PFSK-1 (cell line): ENCODE measurements at regions not wholly inside any gene's neighbourhood (a gene's known extent, or its start where the extent isn't known, plus 50 kb on each side); places are given as distances from the start of the nearest gene placed in this dataset.

Experiments
- FOXP2 ChIP-seq: optimal IDR thresholded peaks from 2 replicates; pipeline ENCODE3; 2011; ENCODE audit warnings: borderline replicate concordance, control low read depth, inconsistent platforms; ENCODE audit not compliant: insufficient read depth; ENCODE audit errors: extremely low read length, extremely low read depth
- POLR2AphosphoS5 ChIP-seq: IDR thresholded peaks from 2 replicates; pipeline ENCODE4 v1.6.1; 2012; ENCODE audit warnings: low read depth, mild to moderate bottlenecking, control low read depth, low read length, moderate library complexity
- SIN3A ChIP-seq: IDR thresholded peaks from 2 replicates; pipeline ENCODE4 v1.6.1; 2012; ENCODE audit warnings: mild to moderate bottlenecking, low read length, moderate library complexity, borderline replicate concordance; ENCODE audit not compliant: insufficient read depth
- TAF1 ChIP-seq: IDR thresholded peaks from 2 replicates; pipeline ENCODE4 v1.6.1; 2012; ENCODE audit warnings: low read length, control low read depth, borderline replicate concordance; ENCODE audit not compliant: insufficient read depth
- TF ChIP-seq, protein P1 (sequence below), 2 experiments: IDR thresholded peaks; 2 replicates each; pipeline versions ENCODE4 v1.6.1 to v1.8.0; 2011 to 2012; ENCODE audit warnings: low read depth in 2 of 2, low read length in 2 of 2, control low read depth in 1 of 2, inconsistent platforms in 1 of 2, mild to moderate bottlenecking in 1 of 2, moderate library complexity in 1 of 2; ENCODE audit not compliant: insufficient read depth in 1 of 2

DNA sequence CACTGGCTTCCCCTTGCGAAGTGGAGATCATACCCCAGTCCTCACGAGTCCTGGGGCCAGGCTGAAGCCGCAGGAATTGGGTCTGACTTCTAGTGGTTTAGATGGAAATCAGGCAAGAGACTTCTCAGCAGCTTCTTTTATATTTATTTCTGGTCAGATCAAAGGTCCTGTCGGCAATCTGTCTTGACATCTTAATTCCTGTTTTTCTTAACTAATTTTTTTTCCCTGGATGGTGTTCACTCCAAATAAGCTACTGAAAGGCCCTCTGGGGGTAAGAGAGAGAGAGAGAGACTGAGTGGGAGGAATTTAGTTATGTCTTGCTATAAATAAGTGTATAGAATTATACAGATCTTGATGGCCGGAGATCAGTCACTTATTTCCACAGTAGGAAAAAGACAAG is 698.7 kb upstream of the TBX3 start:
- TF ChIP-seq, protein P1, sequence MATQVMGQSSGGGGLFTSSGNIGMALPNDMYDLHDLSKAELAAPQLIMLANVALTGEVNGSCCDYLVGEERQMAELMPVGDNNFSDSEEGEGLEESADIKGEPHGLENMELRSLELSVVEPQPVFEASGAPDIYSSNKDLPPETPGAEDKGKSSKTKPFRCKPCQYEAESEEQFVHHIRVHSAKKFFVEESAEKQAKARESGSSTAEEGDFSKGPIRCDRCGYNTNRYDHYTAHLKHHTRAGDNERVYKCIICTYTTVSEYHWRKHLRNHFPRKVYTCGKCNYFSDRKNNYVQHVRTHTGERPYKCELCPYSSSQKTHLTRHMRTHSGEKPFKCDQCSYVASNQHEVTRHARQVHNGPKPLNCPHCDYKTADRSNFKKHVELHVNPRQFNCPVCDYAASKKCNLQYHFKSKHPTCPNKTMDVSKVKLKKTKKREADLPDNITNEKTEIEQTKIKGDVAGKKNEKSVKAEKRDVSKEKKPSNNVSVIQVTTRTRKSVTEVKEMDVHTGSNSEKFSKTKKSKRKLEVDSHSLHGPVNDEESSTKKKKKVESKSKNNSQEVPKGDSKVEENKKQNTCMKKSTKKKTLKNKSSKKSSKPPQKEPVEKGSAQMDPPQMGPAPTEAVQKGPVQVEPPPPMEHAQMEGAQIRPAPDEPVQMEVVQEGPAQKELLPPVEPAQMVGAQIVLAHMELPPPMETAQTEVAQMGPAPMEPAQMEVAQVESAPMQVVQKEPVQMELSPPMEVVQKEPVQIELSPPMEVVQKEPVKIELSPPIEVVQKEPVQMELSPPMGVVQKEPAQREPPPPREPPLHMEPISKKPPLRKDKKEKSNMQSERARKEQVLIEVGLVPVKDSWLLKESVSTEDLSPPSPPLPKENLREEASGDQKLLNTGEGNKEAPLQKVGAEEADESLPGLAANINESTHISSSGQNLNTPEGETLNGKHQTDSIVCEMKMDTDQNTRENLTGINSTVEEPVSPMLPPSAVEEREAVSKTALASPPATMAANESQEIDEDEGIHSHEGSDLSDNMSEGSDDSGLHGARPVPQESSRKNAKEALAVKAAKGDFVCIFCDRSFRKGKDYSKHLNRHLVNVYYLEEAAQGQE (IDR thresholded peaks at IDR 0.05; ENCODE audit: insufficient read depth in 1 of 2, low read depth in 2 of 2, low read length in 2 of 2) = no peak
- no peak for TF ChIP-seq TAF1
- TF ChIP-seq FOXP2 = no peak
- no peak for TF ChIP-seq SIN3A
- no peak for TF ChIP-seq POLR2AphosphoS5

DNA sequence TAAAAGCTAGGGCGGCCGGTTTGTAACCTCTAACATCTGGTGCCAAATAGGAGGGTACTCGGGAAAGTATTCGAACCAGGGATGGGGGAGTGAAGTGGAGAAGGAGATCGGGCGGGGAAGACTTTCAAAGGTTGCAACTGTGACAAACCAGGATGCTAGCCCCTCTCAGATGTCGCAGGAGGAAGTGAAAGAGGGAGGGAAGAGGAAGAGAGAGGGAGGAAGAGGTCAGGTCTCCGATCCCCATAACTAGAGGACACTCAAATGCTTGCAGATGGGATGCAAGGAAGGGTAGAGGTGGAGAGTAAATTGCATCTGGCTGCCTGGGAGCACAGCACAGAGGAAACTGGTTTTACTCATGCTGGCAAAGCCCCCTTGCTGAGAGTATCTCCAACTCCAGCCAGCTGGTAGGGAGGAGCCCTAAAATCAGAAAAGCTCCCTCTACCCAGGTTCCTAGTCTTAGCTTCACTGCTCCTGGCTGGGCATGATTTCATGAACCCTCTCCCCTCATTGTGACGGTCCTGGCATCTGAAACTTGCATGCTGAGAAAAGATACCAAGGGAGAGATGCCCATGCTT is 696.7 kb upstream of the TBX3 start:
- TF ChIP-seq SIN3A (no peak), FOXP2 (no peak), POLR2AphosphoS5 (no peak), TAF1 (no peak)
- TF ChIP-seq, protein P1 (IDR thresholded peaks at IDR 0.05; ENCODE audit: insufficient read depth in 1 of 2, low read depth in 2 of 2, low read length in 2 of 2) = no peak

DNA sequence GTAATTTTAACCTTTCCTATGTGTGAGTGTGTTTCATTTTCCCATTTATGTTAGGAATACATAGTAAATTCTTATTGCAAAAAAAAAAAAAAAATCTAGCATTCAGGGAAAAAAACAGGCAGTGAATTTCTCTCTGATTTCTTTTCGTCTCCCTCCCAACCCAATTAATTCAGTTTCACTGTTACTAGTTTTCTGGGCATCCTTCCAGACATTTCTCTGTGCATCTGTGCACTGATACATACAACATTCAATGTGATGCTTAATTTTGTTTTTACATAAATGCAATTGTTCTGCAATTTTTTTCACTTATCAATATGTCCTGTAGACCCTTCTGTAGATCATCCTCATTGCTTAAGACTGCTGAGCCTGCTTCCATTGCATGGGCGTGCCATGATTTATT is 694.3 kb upstream of the TBX3 start:
- TF ChIP-seq SIN3A (no peak), TAF1 (no peak), FOXP2 (no peak), POLR2AphosphoS5 (no peak)
- TF ChIP-seq, protein P1 (IDR thresholded peaks at IDR 0.05; ENCODE audit: insufficient read depth in 1 of 2, low read depth in 2 of 2, low read length in 2 of 2) = no peak

DNA sequence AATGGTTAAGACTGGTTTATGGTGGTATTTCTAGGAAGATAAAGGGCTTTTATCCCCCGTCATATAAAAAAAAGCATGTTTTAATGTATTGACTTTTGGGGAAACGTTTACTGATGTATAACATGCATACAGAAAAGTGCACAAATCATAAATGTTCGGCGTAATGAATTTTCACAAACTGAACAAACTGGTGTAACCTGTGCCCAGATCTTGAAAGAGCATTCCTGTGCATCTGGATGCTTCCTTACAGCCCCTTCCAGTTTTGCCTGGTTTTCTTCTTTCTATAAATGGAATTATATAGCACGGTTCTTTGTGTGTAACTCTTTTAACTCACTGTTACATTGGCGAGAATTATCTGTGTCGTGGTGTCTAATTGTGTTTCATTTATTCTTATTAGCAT is 693.8 kb upstream of the TBX3 start:
- TF ChIP-seq FOXP2 (no peak), TAF1 (no peak), POLR2AphosphoS5 (no peak), SIN3A (no peak)
- TF ChIP-seq, protein P1 (IDR thresholded peaks at IDR 0.05; ENCODE audit: insufficient read depth in 1 of 2, low read depth in 2 of 2, low read length in 2 of 2) = no peak

DNA sequence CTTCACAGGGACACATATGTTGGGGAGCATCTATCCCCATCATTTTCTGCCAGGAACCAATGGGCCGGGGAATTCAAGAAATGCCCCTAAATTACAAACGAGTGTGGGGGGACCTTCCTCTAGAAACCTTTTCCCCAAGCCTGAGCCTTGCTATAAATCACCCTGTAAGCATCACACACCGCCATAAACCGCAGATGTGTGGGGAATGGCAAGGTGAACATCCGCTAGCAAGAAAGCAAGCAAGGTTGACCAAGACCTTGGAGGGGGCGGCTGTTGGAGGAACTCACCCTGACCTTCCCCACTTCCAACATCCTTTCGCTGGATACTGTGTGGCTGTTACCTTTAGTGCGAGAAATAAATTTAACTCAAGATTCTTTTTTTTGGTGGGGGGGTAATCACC is 693.3 kb upstream of the TBX3 start:
- no peak for TF ChIP-seq TAF1
- TF ChIP-seq, protein P1 (IDR thresholded peaks at IDR 0.05; ENCODE audit: insufficient read depth in 1 of 2, low read depth in 2 of 2, low read length in 2 of 2) = no peak
- TF ChIP-seq SIN3A = no peak
- no peak for TF ChIP-seq FOXP2
- TF ChIP-seq POLR2AphosphoS5 = no peak
